ENCODE measurements at regions not wholly inside any gene's neighbourhood (a gene's known extent, or its start where the extent isn't known, plus 50 kb on each side); places are given as distances from the start of the nearest gene placed in this dataset.

DNA sequence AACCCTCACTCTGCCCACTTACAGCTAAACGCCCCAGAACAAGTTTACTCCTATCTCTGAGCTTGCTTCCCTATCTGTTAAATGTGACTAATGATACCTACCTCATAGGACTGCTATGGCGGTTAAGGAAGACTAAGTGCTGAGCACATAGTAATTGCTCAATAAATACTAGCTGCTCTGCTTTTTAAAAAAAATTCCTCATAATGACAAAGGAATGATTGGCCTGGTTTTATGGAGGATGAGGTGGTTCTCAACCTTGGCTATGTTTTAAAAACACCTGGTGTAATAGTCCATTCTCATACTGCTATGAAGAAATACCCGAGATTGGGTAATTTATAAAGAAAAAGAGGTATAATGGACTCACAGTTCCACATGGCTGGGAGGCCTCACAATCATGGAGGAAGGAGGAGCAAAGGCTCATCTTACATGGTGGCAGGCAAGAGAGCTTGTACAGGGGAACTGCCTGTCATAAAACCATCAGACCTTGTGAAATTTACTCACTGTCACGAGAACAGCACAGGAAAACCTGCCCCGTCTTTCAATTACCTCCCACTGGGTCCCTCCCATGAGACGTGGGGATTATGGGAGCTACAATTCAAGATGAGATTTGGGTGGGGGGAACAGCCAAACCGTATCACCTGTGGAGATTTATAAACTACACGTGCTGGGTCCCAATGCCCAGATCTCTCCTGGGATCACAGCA lies 127.2 kb upstream of the SYT13 start:
- no peak overlapping the region for H3K4me3 ChIP-seq (ENCODE audit: insufficient read depth, low read depth, low read length)
- H3K4me2 ChIP-seq (ENCODE audit: low read depth, low read length), result no peak overlapping the region
- H3K18ac ChIP-seq (ENCODE audit: low read depth, low read length), result no peak overlapping the region
- intact Hi-C loops (cut with micrococcal nuclease), result no loop called here
- H3K9ac ChIP-seq (ENCODE audit: low read depth, low read length), result no peak overlapping the region
- H2BK5ac ChIP-seq (ENCODE audit: low read depth, low read length, poor library complexity, severe bottlenecking), result no peak overlapping the region
- no peak overlapping the region for H2BK20ac ChIP-seq (ENCODE audit: low read depth, low read length)
- H3K79me1 ChIP-seq (ENCODE audit: low read depth in 1 of 2, low read length in 2 of 2), result no peaks in the 10 kb centered on the region
- no peak overlapping the region for H4K8ac ChIP-seq (ENCODE audit: low read depth in 2 of 2, low read length in 2 of 2)
- H3K27ac ChIP-seq (ENCODE audit: insufficient read depth, low read length), result no peak overlapping the region
- no peak overlapping the region for H2AK5ac ChIP-seq (ENCODE audit: low read depth, low read length)
- no peak overlapping the region for H2AK9ac ChIP-seq (replicated peaks; ENCODE audit: low read depth, low read length, poor library complexity)
- no peak overlapping the region for H3K56ac ChIP-seq (ENCODE audit: extremely low read depth, insufficient read depth, low read length)
- no peak overlapping the region for H2BK15ac ChIP-seq (ENCODE audit: low read depth, low read length)
- H3K4me1 ChIP-seq (ENCODE audit: control insufficient read depth, insufficient read depth, low read length), result no peaks in the 10 kb centered on the region
- DNase-seq (no peak), ATAC-seq (ENCODE audit: low read depth) (no peak)
- WGBS, 2 experiments (ENCODE audit: extremely low coverage in 2 of 2, insufficient read length in 1 of 2), result no CpG with 5 or more reads among the region's 8 CpGs
- H2AFZ ChIP-seq (replicated peaks; ENCODE audit: low read length, poor library complexity), result no peak overlapping the region
- H3K23ac ChIP-seq (ENCODE audit: low read depth, low read length), result no peak overlapping the region
- no peak overlapping the region for H3K4ac ChIP-seq (ENCODE audit: low read depth, low read length)
- CTCF ChIA-PET, result no interaction called here
- POLR2A ChIA-PET (ENCODE audit: unreplicated experiment), result no interaction called here
- H4K91ac ChIP-seq (ENCODE audit: insufficient read depth, low read depth, low read length), result no peak overlapping the region
- no peak overlapping the region for H2BK120ac ChIP-seq (ENCODE audit: low read depth, low read length)
- in situ Hi-C loops (cut with MboI; ENCODE audit: low sequenced_read_pairs), result no loop called here
- H3K9me1 ChIP-seq (ENCODE audit: insufficient read depth, low read length), result no peaks in the 10 kb centered on the region; the same call in 1 of the 2 replicates
- H3K27me3 ChIP-seq (ENCODE audit: control insufficient read depth, insufficient read depth, low read length), result peaks cover 6% of the 10 kb centered on the region; the same call in 1 of the 2 replicates
- TF ChIP-seq BHLHE40 (IDR thresholded peaks at IDR 0.05; ENCODE audit: low read depth, low read length), result no peak
- H3K9me3 ChIP-seq (ENCODE audit: control insufficient read depth, insufficient read depth, low read length), result no peaks in the 10 kb centered on the region
- BruUV-seq (replicated peaks), result no TSS peak
- no peaks in the 10 kb centered on the region for H3K36me3 ChIP-seq (ENCODE audit: control insufficient read depth, insufficient read depth, low read length)
- no peaks in the 10 kb centered on the region for H4K20me1 ChIP-seq (ENCODE audit: insufficient read depth, low read length)
- no peak overlapping the region for H3K14ac ChIP-seq (replicated peaks; ENCODE audit: low read depth, low read length)
- dilution Hi-C loops (cut with HindIII; ENCODE audit: low sequenced_read_pairs, unreplicated experiment), result no loop called here
- H4K5ac ChIP-seq (ENCODE audit: low read depth, low read length), result no peak overlapping the region

Measured in IMR-90 (cell line).